Stimulated activated naive CD4-positive, alpha-beta T cell treated with Interleukin-2 at 50 U/mL for 16 hours (primary cell): ENCODE measurements at regions not wholly inside any gene's neighbourhood (a gene's known extent, or its start where the extent isn't known, plus 50 kb on each side); places are given as distances from the start of the nearest gene placed in this dataset.
A peak's percentile ranks its signal among the peaks of the same experiment; 100 is the strongest.

Source experiments
- DNase-seq: peaks from one replicate; lab custom pipeline; 2025; lab: John Stamatoyannopoulos, UW

- DNase-seq = no peak
Measured at GRCh38 chr13:26989261-26989956, 182.2 kb downstream of the USP12 start.

DNA sequence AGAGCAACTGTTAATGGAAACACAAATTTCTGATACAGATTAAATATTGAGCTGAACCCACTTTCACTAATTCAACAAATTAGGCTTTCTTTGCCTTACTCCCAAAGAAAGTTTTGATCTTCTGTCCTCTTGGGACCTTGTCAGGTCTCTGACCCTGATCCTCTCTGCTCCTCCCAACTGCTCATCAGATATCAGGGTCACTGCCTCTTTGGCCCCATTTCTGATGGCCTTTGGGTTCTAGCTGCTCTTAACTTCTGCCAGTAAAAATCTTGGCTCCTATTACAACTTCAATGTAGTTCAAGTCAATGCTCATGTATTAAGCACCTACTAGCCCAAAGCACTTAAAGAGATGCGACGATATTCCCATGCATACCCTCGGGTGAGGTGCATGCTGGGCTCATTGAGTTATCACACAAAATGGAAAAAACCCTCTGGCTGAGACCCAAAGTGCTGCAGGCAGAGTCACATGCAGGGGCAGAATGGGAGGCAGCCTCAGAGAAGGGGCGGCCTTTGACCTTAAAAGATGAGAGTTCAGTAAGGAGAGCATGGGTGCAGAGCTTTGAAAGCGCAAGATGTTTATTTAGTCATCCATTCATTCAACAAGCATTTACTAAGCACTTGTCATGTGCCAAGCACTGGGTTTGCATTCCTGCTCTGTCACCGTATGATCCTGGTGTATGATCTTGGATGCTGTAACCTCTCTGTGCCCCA is 183.4 kb downstream of the USP12 start:
- no peak for DNase-seq

GRCh38 chr13:26987486-26988013 is 184.1 kb downstream of the USP12 start:
- DNase-seq = no peak

DNA sequence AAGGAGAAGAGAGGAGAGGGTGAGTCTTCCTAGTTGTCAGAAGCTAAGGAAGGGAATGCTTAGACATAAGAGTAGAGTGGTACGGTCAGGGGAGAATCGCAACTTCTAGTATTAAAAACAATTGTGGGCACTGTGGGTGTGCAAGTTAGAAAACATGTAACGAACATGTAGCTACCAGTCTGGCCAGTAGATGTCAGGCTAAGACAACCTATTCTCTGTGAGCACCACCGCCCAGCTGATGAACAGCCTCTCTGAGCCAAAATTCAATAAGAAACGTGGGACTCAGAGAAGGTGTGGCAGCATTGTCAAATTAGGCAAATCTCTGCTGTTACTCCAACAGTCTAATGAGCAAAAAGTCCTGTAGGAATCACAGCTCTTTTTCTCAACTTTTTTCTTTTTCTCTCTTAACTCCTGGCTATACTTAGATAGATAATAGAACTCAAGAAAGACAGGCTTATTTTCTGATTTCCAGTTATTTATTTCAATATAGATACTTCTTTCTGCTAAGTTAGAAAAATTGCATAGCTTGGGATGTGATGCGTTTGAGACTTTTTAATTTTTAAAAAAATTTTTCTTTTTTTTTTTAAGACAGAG is 186.2 kb downstream of the USP12 start:
- peak; percentile 42 for DNase-seq

DNA sequence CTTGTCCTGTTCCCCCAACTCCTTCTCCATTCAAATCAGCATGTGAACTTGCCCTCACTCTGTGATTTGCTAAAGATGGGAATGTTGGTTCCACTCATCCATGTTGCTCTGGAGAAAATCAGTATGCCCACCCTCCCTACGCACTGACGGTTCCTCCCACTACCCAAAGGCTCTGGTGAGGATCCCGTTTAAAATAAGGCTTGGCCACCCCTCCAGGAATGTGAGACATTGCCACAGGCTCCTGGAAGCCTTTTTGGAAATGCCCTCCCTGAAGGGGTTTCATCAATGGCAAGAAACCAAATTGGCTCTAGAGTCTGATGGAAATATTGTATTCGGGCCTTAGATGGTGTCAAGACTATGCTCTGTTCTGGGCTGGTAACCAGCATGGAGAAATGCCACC is 187.3 kb downstream of the USP12 start:
- no peak for DNase-seq

DNA sequence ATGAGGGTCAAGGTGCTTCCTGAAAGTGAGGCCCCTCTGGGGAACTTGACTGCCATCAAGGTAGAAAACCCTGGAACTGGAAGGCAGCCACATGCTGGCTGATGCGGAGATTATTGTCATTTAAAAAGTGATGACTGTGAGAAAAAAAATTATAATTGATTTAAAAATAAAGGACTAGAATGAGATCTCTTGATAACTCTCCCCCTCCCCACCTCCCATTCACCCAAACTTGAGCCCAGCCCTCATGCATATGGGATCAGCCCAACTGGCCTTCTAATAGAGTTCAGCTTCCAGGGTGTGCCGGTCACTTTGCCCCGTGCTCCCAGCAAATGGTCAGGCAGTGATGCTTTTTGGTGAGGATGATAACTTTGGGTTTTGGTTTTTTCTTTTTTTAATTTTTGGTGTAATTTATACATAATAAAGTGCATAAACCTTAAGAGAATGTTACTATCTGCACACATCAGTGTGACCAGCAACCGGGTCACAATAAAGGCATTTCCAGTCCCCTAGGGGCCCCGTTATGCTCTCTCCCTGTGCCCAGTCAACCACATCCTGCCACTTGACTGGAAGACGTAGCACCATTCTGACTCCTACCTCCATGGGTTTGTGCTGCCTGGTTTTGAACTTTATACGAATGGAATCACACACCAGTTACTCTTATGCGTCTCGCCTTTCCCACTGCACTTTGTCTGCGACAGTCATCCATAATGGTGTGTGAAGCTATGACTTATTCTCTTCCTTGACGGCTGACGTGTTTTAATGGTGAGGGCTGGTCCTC is 187.9 kb downstream of the USP12 start:
- no peak for DNase-seq

- DNase-seq = no peak
Measured at GRCh38 chr13:26980099-26981031, 191.2 kb downstream of the USP12 start.

GRCh38 chr13:26979334-26979733 is 192.3 kb downstream of the USP12 start:
- no peak for DNase-seq

- DNase-seq = no peak
Measured at GRCh38 chr13:26978081-26978860, 193.3 kb downstream of the USP12 start.

DNA sequence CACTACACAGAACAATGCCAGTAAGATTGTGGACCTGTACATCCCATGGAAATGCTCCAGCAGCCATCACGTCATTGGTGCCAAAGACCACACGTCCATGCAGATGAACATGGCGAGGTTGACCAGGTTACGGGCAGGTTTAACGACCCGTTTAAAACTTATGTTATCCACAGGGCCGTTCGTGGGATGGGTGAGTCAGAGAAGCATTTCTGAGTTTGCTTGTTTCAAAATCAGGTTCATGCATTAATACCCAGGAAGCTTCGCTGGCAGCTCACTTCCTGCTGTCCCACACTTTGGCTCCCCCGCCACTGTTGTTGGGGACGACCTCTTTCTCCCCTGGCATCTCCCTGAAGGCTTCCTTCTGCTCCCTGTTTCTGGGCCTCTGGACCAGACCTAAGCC is 194.1 kb downstream of the USP12 start:
- no peak for DNase-seq

DNA sequence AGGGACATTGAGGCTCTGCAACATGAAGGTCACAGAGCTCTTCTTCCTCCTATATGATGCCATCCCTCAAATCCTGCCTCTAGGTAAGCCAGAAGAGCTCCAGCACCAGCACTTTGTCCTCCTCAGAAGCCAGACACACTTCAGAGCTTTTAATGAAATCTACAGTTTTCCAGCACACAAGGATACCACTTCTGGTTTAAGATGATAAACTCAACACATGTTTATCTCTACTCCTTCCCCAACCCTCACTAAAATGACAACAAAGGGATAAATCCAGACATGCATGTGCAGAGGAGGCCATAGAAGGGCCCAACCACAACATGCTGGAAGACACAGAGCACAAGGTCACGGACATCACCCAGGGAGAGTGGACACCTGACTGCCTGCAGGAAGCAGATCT is 195.3 kb downstream of the USP12 start:
- DNase-seq = no peak

GRCh38 chr13:26973946-26974345 is 197.7 kb downstream of the USP12 start:
- no peak for DNase-seq

- DNase-seq = no peak
Measured at GRCh38 chr13:26973295-26973694, 198.3 kb downstream of the USP12 start.

DNA sequence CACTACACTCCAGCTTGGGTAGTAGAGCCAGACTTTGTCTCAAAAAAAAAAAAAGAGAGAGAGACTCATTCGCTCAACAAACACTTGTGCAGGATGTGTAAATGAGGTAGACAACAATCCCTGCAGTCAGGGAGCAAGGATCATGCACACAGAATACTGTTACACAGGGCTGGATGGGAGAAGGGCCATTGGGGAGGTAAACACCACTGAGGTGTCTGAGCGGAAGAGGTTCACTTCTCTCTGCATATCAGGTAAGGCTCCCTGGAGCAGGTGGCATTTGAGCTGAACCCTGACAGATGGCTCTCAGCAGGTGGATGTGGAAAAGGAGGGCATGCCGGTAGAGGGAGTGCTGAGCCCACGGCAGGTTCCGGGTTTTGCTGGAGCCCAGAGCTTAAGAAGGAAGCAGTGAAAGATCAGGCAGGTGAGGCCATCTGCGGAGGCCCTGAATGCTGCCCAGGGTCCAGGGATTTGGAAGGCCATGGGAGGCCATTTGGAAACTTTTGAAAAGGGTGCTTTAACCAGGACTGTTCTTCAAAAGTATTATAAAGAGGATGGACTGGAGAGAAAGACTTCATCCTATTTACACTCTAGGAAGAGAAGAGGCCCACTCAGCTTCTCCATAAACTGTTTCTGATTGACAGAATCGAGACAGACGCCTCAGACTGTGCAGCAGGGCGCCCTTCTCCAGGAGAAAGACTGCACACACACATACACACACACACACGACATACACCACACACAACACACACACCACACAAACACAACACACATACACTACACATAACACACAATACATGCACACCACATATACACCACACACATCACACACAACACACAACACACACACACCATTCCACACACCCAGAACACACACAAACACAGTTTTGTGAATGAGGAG is 199.4 kb downstream of the USP12 start:
- no peak for DNase-seq

DNA sequence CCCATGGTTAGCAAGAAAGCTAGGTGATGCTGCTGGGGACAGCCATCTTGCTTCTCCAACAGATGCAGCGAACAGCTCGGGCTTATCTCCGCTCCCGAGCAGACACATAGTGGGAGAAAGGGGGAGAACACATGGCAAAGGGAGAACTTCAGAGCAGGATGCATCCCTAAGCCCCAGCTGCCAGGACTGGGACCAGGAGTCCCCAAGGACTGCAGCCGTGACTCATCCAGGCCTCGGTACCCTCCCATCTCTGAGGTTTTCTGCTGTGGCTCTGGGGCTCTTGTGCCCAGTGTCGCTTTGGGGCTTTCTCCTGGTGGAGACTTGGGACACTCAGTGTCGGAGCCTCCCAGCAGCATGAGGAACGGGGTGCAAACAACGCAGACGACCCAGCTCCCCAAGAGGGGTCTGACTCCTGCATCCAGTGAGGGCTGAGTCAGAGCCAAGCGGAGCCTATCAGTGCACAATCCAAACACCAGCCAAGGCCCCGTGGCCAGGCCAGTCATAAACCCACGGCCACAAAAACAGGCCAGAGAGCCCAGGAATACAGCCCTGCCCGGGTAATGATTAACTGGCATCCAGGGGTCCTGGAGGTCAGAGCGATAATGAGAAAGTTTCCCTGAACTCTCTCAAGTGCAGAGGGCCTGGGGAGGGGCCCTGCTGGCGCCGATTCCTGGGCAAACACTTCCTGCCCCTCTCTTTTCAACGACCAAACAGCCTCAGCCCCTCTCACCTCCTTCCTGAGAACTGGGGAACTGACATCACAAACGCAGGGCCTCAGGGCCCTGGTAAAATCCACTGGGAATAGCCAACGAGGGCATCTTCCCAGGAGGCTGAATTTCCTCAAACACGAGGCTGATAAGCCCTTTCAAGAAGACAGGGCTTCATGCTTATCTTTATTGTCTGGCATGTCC is 202.9 kb downstream of the USP12 start:
- no peak for DNase-seq

DNA sequence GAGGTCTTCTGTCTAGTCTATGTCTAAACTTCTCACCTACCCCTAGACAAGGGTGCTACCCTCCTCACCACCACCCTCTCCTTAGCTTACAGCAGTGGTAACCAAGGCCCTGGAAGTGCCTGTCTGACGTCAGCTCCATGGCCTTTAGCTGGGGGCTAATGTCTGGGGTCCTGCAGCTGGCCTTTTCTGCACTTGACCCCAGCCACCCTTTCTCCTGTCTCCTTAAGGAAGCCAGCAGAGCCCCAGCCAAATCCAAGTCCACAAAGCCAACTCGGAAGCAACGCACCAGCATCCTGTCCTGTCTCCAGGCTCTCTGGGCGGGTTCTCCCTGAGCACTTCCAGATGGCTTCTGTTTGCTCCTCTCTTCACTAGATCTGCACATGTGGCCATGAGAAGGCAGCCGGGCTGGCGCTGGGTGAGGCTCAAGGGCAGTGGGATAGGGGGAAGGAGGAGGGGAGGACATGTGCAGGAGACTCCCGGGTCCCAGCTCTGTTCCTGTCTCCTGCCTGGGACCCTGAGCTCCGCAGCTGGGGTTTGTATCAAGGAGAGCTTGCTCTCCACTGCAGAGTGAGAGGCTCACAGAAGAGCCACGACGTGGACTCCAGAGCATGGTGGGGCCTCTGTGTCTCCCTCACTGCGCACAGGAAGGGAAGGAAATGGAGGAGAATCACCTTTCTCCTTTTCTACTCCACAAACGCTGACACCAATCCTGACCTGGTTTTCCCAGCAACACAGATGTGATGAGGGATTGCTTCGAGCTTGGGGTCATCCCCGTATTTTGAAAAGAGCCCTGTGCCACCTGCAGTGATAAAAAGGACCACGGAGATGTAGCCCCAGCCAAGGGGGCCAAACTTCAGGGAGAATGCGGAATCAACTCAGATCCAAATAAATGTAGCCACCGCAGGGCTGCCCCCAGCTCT is 204.2 kb downstream of the USP12 start:
- DNase-seq = no peak

GRCh38 chr13:26966701-26967080 is 204.9 kb downstream of the USP12 start:
- DNase-seq = no peak
